Heart left ventricle (tissue), 16 donors: ENCODE measurements at regions not wholly inside any gene's neighbourhood (a gene's known extent, or its start where the extent isn't known, plus 50 kb on each side); places are given as distances from the start of the nearest gene placed in this dataset.
"Not testable (repeated sequence)": the region's sequence is repeated elsewhere in the genome, so short reads cannot be mapped to it uniquely, and the experiment has no call there.

ENCODE experiments used
- ATAC-seq, 4 donors: fragments of 200-7000 bp; cut with Tn5 transposase; one replicate each; pipeline ENCODE4 v1.9.1; 2020 to 2022; ENCODE audit warnings: moderate library complexity in 4 of 4, mild to moderate bottlenecking in 3 of 4, moderate number of reproducible peaks in 1 of 4
- DNase-seq, 5 donors: peaks; one replicate each; pipeline ENCODE4 v3.0.0-alpha.2; 2020
- H3K27ac ChIP-seq, 12 donors: fragments of 200-600 bp; sonication (generic) in 4 of 12; one replicate each; pipeline versions ENCODE4 v1.5.0 to v1.8.0; 2016 to 2022; ENCODE audit warnings: mild to moderate bottlenecking in 2 of 12
- H3K27me3 ChIP-seq, 9 donors: fragments of 200-600 bp; sonication (generic) in 2 of 9; one replicate each; pipeline versions ENCODE4 v1.5.1 to v1.8.0; 2016 to 2022; ENCODE audit warnings: mild to moderate bottlenecking in 3 of 9
- H3K36me3 ChIP-seq, 9 donors: fragments of 200-600 bp; sonication (generic) in 2 of 9; one replicate each; pipeline versions ENCODE4 v1.5.0 to v1.8.0; 2018 to 2022; ENCODE audit warnings: mild to moderate bottlenecking in 2 of 9
- H3K4me1 ChIP-seq, 12 donors: fragments of 200-600 bp; sonication (generic) in 4 of 12; one replicate each; pipeline versions ENCODE4 v1.5.0 to v1.8.0; 2016 to 2022; ENCODE audit warnings: mild to moderate bottlenecking in 3 of 12
- H3K4me3 ChIP-seq, 12 donors: fragments of 200-600 bp; sonication (generic) in 4 of 12; one replicate each; pipeline versions ENCODE4 v1.5.0 to v1.8.0; 2017 to 2022; ENCODE audit warnings: mild to moderate bottlenecking in 9 of 12, moderate library complexity in 4 of 12
- H3K9me3 ChIP-seq, 12 donors: fragments of 200-600 bp; sonication (generic) in 4 of 12; one replicate each; pipeline versions ENCODE4 v1.5.0 to v1.8.0; 2016 to 2022; ENCODE audit warnings: mild to moderate bottlenecking in 1 of 12
- POLR2A ChIP-seq, 2 donors: fragments of 450-650 bp; IDR thresholded peaks; one replicate each; pipeline ENCODE4 v1.6.1; 2017; ENCODE audit warnings: antibody characterized with exemption in 2 of 2, mild to moderate bottlenecking in 2 of 2, moderate library complexity in 2 of 2
- WGBS, 4 donors: extraction: QIAGEN DNeasy Blood & Tissue Kit in 2 of 4; methylation state at CpG; one replicate each; pipeline versions ENCODE4 v1.1.5 to v1.1.7; 2013 to 2018; 5-methylcytosine and 5-hydroxymethylcytosine counted together
- intact Hi-C, 10 donors: fragments of 100-400 bp; cut with DNase I; formaldehyde crosslinking; loops; one replicate each; pipeline versions ENCODE4 v1.11.1 to v1.14.2; 2022
- TF ChIP-seq, protein P1 (sequence below), 12 donors: fragments of 200-600 bp; sonication (generic) in 4 of 12; IDR thresholded peaks; one replicate each; pipeline versions ENCODE4 v1.5.0 to v1.8.0; 2018 to 2022; ENCODE audit warnings: antibody characterized with exemption in 12 of 12, mild to moderate bottlenecking in 5 of 12
- donor health status: ischemic (EF 13 %, LVEDD 7.1; RV severe dilation, severe dysfunction).
- donor health status: healthy with polysubstance abuse.
- donor health status: DM: no; HTN: yes; CAD: no.
- donor health status: DM: no; HTN: no; CAD: no.
- donor health status: ischemic (EF 25% LVEDD 6.9; RV normal size, moderate dysfunction).
- donor health status: ischemic (EF 25% LVEDD 5.7; RV mildly dilated, moderate dysfunction).
- donor health status: healthy.
- donor health status: DM: yes; HTN: yes; CAD: no.
- donor health status: ischemic (EF 35%, LVEDD 5.7; RV mildly dilated, moderate dysfunction).
- donor health status: nonischemic (EF 11% LVEDD 7.7; RV severe dilation, severe dysfunction).
- donor health status: DM: yes; HTN: yes; CAD: no.
- donor health status: PGD.
- donor health status: ischemic (EF 29% LVEDD 5.4; RV normal size, mild dysfunction).
- donor health status: nonischemic (EF 23%, LVEDD 6.1; RV moderate dilation, normal function).

- no peak for TF ChIP-seq POLR2A (IDR thresholded peaks at IDR 0.05)
- TF ChIP-seq, protein P1, sequence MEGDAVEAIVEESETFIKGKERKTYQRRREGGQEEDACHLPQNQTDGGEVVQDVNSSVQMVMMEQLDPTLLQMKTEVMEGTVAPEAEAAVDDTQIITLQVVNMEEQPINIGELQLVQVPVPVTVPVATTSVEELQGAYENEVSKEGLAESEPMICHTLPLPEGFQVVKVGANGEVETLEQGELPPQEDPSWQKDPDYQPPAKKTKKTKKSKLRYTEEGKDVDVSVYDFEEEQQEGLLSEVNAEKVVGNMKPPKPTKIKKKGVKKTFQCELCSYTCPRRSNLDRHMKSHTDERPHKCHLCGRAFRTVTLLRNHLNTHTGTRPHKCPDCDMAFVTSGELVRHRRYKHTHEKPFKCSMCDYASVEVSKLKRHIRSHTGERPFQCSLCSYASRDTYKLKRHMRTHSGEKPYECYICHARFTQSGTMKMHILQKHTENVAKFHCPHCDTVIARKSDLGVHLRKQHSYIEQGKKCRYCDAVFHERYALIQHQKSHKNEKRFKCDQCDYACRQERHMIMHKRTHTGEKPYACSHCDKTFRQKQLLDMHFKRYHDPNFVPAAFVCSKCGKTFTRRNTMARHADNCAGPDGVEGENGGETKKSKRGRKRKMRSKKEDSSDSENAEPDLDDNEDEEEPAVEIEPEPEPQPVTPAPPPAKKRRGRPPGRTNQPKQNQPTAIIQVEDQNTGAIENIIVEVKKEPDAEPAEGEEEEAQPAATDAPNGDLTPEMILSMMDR (IDR thresholded peaks at IDR 0.05): no peak
- H3K27me3 ChIP-seq: no peaks in the 10 kb centered on the region
- H3K4me1 ChIP-seq: peaks cover 0 to 3% (median 0%) of the 10 kb centered on the region in 12 donors
- intact Hi-C loops: no loop called here
- no peak for ATAC-seq
- no peak overlapping the region for H3K27ac ChIP-seq
- H3K9me3 ChIP-seq: no peaks in the 10 kb centered on the region
- 41 to 44% (median 42%) methylated on average over 3 of the region's 3 CpGs for WGBS, 4 donors
- no peak for DNase-seq
- H3K36me3 ChIP-seq: no peaks in the 10 kb centered on the region
- H3K4me3 ChIP-seq: no peak overlapping the region
Measured at GRCh38 chr4:62512271-62512670, 1312.1 kb downstream of the ADGRL3 start.

- WGBS, 4 donors: 89 to 92% (median 91%) methylated on average over 13 of the region's 13 CpGs
- intact Hi-C loops: no loop called here
- ATAC-seq (no peak), DNase-seq (no peak)
- Histone ChIP-seq H3K4me3 (no peak overlapping the region), H3K4me1 (peaks cover 0 to 3% (median 0%) of the 10 kb centered on the region in 12 donors), H3K27me3 (no peaks in the 10 kb centered on the region), H3K9me3 (no peaks in the 10 kb centered on the region), H3K36me3 (no peaks in the 10 kb centered on the region), H3K27ac (no peak overlapping the region)
- no peak for TF ChIP-seq POLR2A (IDR thresholded peaks at IDR 0.05)
- TF ChIP-seq, protein P1 (IDR thresholded peaks at IDR 0.05): no peak
Measured at GRCh38 chr4:62510228-62510627, 1310.1 kb downstream of the ADGRL3 start.

DNA sequence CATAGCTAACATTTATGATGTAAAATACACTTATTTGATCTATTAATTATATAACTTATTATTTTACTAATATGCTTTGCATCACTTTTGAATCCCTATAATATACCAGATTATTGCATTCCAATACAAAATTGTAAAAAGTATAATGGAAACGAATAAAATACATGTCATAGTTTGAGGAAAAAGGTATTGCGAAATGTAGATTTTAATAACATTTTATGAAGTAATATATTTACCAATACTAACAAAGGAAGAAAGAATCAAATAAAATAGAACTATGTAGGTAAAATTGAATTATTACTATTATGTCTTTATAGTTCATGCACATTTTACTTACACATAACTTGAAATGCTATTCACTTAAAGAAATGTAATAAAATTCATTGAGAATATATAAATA, 1300.2 kb downstream of the ADGRL3 start:
- DNase-seq (no peak), ATAC-seq (no peak)
- no peaks in the 10 kb centered on the region for H3K27me3 ChIP-seq
- peaks cover 0 to 3% (median 0%) of the 10 kb centered on the region in 12 donors for H3K4me1 ChIP-seq
- intact Hi-C loops: no loop called here
- TF ChIP-seq, protein P1 (IDR thresholded peaks at IDR 0.05): no peak
- H3K36me3 ChIP-seq: no peaks in the 10 kb centered on the region
- no peak overlapping the region for H3K4me3 ChIP-seq
- H3K9me3 ChIP-seq: no peaks in the 10 kb centered on the region
- WGBS, 4 donors: 86 to 94% (median 88%) methylated on average over 2 of the region's 2 CpGs
- H3K27ac ChIP-seq: no peak overlapping the region

DNA sequence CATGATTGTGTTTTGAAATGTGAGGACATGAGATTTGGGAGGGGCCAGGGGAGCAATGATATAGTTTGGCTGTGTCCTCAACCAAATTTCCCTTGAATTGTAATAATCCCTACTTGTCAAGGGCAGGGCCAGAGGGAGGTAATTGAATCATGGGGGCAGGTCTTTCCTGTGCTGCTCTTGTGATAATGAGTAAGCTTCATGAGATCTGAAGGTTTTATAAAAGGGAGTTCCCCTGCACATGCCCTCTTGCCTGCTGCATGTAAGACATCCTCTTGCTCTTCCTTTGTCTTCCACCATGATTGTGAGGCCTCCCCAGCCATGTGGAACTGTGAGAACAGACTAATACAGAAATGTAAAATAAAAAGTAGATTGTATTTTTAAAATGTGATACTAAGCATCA, 1294.9 kb downstream of the ADGRL3 start:
- H3K4me1 ChIP-seq: peaks cover 0 to 3% (median 0%) of the 10 kb centered on the region in 12 donors
- no peak for ATAC-seq
- H3K9me3 ChIP-seq: no peaks in the 10 kb centered on the region
- H3K27ac ChIP-seq: no peak overlapping the region
- no peaks in the 10 kb centered on the region for H3K36me3 ChIP-seq
- no peak for DNase-seq
- H3K4me3 ChIP-seq: no peak overlapping the region
- intact Hi-C loops: no loop called here
- TF ChIP-seq POLR2A (IDR thresholded peaks at IDR 0.05): no peak
- TF ChIP-seq, protein P1 (IDR thresholded peaks at IDR 0.05): no peak
- no peaks in the 10 kb centered on the region for H3K27me3 ChIP-seq

DNA sequence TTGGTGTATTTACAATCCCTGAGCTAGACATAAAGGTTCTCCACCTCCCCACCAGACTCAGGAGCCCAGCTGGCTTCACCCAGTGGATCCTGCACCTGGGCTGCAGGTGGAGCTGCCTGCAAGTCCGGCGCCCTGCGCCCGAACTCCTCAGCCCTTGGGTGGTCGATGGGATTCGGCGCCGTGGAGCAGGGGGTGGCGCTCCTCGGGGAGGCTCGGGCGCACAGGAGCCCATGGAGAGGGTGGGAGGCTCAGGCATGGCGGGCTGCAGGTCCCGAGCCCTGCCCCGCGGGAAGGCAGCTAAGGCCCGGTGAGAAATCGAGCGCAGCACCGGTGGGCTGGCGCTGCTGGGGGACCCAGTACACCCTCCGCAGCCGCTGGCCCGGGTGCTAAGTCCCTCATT, 1291.6 kb downstream of the ADGRL3 start:
- H3K27me3 ChIP-seq, H3K9me3 ChIP-seq, H3K27ac ChIP-seq, H3K4me1 ChIP-seq, H3K4me3 ChIP-seq, ATAC-seq, H3K36me3 ChIP-seq, intact Hi-C loops, DNase-seq: not testable (repeated sequence)
- 97% methylated on average over 6 to 24 of the region's 24 CpGs for WGBS, 4 donors
